H1 (cell line): ENCODE measurements at regions not wholly inside any gene's neighbourhood (a gene's known extent, or its start where the extent isn't known, plus 50 kb on each side); places are given as distances from the start of the nearest gene placed in this dataset.

Source experiments
- CHD2 ChIP-seq: IDR thresholded peaks from 2 replicates; pipeline ENCODE4 v1.6.1; 2012; ENCODE audit warnings: low read length, improper control_type of control experiment
- CTCF ChIP-seq, 3 experiments: IDR thresholded peaks; 1 replicate in 2 of 3; 2 replicates in 1 of 3; pipeline versions ENCODE4 v1.5.1 to v1.6.1; 2011; ENCODE audit warnings: low read length in 3 of 3, mild to moderate bottlenecking in 3 of 3, inconsistent platforms in 2 of 3, low read depth in 1 of 3, moderate library complexity in 1 of 3; ENCODE audit not compliant: insufficient read depth in 1 of 3; ENCODE audit errors: control extremely low read depth in 1 of 3
- NANOG ChIP-seq: IDR thresholded peaks from 2 replicates; pipeline ENCODE4 v1.6.1; 2011; ENCODE audit warnings: low read length, low read depth, mild to moderate bottlenecking, inconsistent platforms; ENCODE audit not compliant: insufficient read depth, poor library complexity, severe bottlenecking
- RBBP5 ChIP-seq: IDR thresholded peaks from 2 replicates; pipeline ENCODE4 v1.7.1; 2012; ENCODE audit warnings: low read depth, mild to moderate bottlenecking, inconsistent platforms, low read length, moderate library complexity, borderline replicate concordance
- SIX5 ChIP-seq: IDR thresholded peaks from 2 replicates; pipeline ENCODE4 v1.6.1; 2011; ENCODE audit warnings: mild to moderate bottlenecking, low read depth, low read length
- TAF7 ChIP-seq: optimal IDR thresholded peaks from 2 replicates; pipeline ENCODE3; 2011; ENCODE audit warnings: low read depth, mild to moderate bottlenecking, inconsistent platforms, low read length, moderate library complexity, borderline replicate concordance
- YY1 ChIP-seq: IDR thresholded peaks from 2 replicates; pipeline ENCODE4 v1.6.1; 2011; ENCODE audit warnings: low read depth, mild to moderate bottlenecking, low read length

GRCh38 chr18:43719267-43719795 lies 442.0 kb upstream of the SYT4 start (continued):
- TF ChIP-seq NANOG (no peak), RBBP5 (no peak), TAF7 (no peak), YY1 (no peak), CHD2 (no peak), SIX5 (no peak), CTCF (IDR thresholded peaks at IDR 0.05; ENCODE audit: control extremely low read depth in 1 of 3, insufficient read depth in 1 of 3, low read depth in 1 of 3, low read length in 3 of 3) (no peak)
